Activated T-helper 1 cell treated with anti-CD3 and anti-CD28 coated beads, Interleukin-2, amount 50 U/mL, for 16 hours (primary cell): ENCODE measurements at regions not wholly inside any gene's neighbourhood (a gene's known extent, or its start where the extent isn't known, plus 50 kb on each side); places are given as distances from the start of the nearest gene placed in this dataset.

Experiments
- DNase-seq, 2 donors: peaks; one replicate each; pipeline ENCODE4 v3.0.0-alpha.2; 2020; ENCODE audit warnings: low read depth in 1 of 2, low spot score in 1 of 2

DNA sequence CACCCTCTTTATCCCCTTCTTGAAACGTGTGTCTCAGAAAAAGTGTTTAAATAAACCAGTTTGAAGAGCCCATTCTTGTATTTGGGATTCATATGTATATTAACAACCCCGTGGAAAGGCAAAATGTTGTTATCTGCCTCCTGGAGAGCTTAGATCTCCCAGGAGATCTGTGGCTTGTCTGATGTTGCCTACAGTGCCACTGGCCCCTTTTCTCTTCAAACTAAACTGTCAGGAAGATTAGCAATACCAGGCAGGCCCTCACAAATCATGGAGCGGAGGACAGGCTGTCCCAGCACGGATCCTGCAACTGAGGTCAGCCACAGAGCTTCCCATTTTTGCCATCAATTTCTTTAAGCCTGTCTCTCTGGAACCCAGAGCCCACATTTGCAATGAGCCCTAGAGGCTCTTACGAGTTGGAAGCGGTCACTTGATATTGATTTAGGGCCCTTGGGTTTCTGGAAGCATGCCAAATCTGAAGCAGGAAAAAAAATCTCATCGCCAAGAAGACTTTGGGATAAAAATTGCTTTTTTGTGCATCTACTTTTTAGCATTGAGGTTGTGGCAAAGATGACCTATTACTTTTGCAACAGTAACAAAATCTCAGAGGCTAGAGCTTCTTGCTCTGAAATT, 234.1 kb downstream of the OPA1 start:
- DNase-seq: no peak

DNA sequence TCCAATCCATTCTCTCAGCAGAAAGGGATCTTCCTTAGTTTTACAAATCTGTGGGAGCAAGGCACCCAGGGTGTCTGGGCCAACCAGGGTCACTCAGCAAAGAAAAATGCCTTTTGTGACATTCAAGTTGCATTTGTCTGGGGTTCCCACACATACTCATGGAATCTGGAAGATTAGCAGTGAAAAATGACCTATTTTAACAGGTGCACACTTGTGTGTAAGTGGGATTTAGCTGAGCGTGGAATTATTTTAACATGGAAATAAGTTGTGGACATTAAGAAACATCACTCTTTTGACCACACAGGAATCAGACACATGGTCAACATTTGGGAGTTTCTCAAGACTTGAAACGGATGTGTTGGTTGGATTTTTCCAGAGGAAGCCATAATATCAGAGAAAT, 234.9 kb downstream of the OPA1 start:
- no peak for DNase-seq

DNA sequence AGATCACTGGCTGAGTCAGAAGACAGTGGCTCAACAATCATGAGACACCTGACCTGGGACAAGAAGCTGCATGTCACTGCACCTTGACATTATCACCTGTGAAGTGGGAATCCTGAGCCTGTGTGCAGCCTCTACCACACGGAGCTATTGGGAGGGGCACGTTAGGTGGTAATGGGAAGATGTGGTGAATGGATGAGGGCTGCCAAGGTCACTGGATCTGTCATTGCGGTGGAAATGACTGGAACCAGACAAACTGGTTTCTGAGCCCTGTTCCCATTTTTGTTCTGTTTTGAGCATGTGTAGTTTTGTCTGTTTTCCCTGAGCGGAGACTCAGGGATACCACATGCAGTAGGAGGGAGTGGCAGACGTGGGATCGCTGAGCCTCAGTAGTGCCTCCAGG, 235.5 kb downstream of the OPA1 start:
- DNase-seq: no peak

DNA sequence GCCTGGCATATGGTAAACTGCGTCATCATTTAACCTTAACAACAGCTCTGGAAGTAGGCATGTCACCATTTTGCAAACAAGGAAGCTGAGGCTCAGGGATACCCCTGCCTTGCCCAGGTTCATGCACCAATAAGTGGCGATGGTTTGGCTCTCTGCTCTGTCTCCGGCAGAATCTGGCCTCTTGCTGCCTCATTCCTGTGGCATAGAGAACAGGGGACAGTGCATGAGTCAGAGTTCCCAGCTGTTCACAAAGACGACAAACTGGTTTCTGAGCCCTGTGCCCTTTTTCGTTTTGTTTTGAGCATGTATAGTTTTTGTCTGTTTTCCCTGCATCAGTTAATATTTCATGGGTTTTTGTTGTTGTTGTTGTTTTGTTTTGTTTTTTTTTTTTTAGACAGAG, 236.8 kb downstream of the OPA1 start:
- no peak for DNase-seq

DNA sequence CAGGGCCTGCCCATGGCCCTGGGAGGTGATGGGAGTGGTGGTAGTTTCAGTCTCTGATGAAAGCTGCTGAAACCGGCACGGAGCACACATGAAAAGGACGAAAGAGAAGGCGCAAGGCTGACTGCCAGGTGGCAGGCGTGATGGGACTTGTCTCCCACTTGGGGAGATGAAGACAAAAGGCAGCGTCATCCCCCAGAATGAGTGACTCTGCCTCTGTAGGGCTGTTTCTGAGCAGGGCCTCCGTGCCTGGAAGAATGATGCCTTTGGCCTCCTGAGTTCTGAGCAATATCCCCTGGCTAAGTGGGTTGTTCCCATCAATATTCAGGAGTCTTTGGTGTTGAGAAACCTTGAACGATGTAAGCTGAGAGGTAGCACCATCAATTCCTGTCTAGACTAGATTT, 237.8 kb downstream of the OPA1 start:
- DNase-seq: no peak

GRCh38 chr3:193831495-193832455, 238.8 kb downstream of the OPA1 start:
- no peak for DNase-seq

GRCh38 chr3:193832833-193833413, 239.9 kb downstream of the OPA1 start:
- DNase-seq: no peak

- no peak for DNase-seq
Measured at GRCh38 chr3:193833592-193833991, 240.6 kb downstream of the OPA1 start.

GRCh38 chr3:193835414-193835813, 242.4 kb downstream of the OPA1 start:
- no peak for DNase-seq

DNA sequence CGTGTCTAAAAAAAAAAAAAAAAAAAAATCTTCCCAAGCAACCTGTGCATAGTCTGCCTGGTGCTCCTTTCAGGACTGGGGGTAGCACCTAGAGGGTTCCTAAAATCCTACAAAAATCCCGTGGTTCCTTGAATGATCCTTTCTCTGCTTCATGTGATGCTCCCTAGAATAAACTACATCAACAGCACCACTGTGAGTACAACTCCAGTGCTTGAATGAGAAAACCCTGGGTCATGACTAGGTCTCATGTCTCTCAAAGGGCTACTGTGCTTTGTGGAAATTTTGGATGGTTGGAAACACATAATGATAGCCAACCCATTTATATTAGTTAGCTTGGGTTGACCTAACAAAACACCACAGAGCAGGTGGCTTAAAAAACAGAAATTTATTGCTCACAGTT, 243.5 kb downstream of the OPA1 start:
- no peak for DNase-seq

GRCh38 chr3:193836918-193837317, 243.9 kb downstream of the OPA1 start:
- DNase-seq: no peak

DNA sequence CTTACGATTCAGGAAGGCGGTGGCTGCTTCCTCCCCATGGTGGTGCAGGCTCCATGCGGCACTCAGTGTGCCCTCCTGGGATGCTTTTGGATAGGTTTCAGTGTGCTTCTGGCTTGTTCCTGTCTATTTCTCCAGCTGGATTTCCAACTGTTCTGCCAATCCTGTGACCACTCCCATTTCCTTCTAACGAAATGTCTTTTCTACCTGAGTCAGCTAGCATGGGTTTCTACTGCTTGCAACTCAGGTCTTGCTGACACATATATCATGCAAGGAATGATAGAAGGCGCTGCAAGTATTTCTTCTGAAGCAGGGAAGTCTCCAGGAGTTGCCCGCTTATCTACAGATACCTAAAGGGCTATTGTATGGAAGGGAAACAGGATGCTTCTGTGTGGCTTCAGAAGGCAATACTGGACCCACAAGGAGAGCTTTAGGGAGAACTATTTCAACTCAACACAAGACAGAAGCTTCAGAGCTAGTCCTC, 244.4 kb downstream of the OPA1 start:
- DNase-seq: no peak

DNA sequence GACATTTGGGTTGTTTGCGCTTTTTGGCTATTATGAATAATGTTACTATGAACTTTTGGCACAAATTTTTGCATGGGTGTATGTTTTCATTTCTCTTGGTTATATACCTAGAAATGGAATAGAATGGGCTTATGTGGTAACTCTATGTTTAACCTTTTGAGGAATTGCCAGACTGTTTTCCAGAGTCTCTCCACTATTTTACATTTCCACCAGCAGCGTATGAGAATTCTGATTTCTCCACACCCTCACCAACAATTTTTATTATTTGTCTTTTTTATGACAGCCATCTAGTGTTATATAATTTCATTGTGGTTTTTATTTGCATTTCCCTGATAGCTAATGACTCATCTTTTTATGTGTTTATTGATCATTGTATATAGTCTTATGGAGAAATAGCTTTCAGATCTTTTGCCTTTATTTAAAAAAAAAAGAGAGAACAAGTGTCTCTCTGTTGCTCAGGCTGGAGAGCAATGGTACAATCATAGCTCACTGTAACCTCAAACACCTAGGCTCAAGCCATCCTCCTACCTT, 247.2 kb downstream of the OPA1 start:
- no peak for DNase-seq

DNA sequence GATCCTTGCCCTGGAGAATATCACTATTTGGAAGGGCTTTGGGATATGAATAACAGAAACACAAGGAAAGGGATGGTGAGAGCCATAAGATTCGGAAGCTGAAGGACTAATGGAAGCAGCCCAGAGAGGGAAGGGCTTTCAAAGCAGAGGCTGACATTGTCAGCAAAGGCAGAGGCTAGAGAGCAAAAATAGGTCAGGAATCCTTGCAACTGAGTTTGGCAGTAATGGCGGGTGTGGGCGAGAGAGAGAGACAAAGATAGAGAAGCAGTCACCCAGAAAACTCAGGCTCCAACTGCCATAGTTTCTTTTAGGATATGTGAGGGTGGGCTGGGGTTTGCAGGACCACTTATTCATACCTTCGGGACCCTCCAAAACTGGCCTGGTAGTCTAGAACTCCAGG, 248.6 kb downstream of the OPA1 start:
- DNase-seq: no peak

- DNase-seq: no peak
Measured at GRCh38 chr3:193842029-193842798, 249.2 kb downstream of the OPA1 start.

- DNase-seq: no peak
Measured at GRCh38 chr3:193842832-193843473, 249.9 kb downstream of the OPA1 start.

- DNase-seq: no peak
Measured at GRCh38 chr3:193843474-193844301, 250.7 kb downstream of the OPA1 start.

- DNase-seq: no peak
Measured at GRCh38 chr3:193844472-193844871, 251.5 kb downstream of the OPA1 start.

DNA sequence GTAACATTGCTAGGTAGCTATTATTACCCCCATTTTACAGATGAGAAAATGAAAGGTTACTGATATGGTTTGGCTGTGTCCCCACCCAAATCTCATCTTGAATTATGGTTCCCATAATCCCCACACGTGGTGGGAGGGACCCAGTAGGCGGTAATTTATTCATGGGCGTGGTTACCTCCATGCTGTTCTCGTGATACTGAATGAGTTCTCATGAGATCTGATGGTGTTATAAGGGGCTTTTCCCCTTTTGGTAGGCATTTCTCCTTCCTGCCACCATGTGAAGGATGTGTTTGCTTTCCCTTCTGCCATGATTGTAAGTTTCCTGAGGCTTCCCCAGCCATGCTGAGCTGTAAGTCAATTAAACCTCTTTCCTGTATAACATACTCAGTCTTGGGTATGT, 252.1 kb downstream of the OPA1 start:
- DNase-seq: no peak

DNA sequence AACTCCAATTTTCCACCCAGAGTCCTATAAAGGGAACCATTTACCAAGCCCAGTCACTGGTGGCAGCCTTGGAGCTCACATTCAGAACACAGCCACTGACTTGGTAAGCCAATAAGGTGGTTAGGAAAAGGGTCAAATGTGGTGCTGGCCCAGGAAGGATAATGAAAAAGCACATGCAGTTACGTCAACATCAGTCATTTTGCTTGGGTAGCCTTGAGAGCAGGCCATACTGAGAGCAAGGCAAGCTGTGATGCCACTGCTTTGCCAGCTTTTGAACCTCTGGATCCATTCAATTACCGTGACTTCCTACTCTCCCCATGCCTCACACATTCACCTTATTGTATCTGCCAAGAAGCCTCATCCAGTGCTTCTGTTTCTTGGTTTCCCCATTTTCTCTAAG, 253.6 kb downstream of the OPA1 start:
- DNase-seq: no peak
